ENCODE measurements at regions not wholly inside any gene's neighbourhood (a gene's known extent, or its start where the extent isn't known, plus 50 kb on each side); places are given as distances from the start of the nearest gene placed in this dataset.

DNA sequence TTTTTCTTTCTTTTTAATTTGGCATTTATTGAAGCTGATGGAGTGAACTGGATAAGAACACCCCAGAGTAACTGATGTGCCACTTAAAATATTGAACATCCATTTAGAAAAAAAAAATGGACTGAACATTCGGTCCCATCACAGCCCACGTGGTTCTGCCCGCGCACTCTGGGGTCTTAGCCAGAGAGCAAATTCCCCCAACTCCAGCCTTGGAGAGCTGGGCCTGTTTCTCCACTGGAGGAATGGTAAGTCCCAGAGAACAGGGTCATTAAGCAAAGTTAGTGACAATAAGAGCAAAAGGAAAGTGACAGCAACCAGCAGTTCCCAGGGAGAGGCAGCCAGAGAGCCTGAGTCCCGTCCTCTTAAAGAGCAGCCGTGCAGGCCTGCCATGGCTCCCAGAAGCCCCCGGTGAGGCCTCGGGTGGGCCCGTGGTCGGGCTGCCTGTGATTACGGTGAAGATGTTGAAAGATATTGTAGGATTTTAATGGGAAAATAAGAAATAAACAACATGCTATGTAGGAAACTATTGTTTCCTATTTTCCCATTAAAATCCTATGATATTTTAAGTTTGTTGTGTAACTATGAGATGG is 487.9 kb upstream of the MKI67 start:
- no peaks in the 10 kb centered on the region for H3K27me3 ChIP-seq (ENCODE audit: control insufficient read depth, insufficient read depth, low read length)
- no peak overlapping the region for H2AFZ ChIP-seq
- TF ChIP-seq, protein P1, sequence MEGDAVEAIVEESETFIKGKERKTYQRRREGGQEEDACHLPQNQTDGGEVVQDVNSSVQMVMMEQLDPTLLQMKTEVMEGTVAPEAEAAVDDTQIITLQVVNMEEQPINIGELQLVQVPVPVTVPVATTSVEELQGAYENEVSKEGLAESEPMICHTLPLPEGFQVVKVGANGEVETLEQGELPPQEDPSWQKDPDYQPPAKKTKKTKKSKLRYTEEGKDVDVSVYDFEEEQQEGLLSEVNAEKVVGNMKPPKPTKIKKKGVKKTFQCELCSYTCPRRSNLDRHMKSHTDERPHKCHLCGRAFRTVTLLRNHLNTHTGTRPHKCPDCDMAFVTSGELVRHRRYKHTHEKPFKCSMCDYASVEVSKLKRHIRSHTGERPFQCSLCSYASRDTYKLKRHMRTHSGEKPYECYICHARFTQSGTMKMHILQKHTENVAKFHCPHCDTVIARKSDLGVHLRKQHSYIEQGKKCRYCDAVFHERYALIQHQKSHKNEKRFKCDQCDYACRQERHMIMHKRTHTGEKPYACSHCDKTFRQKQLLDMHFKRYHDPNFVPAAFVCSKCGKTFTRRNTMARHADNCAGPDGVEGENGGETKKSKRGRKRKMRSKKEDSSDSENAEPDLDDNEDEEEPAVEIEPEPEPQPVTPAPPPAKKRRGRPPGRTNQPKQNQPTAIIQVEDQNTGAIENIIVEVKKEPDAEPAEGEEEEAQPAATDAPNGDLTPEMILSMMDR (IDR thresholded peaks at IDR 0.05), result no peak
- H3K9ac ChIP-seq, result no peak overlapping the region
- H3K27ac ChIP-seq, result no peak overlapping the region
- H3K4me3 ChIP-seq (ENCODE audit: low read depth, low read length), result no peak overlapping the region
- no peaks in the 10 kb centered on the region for H3K4me1 ChIP-seq
- H3K9me3 ChIP-seq (ENCODE audit: control insufficient read depth, low read length), result no peaks in the 10 kb centered on the region
- H3K36me3 ChIP-seq (ENCODE audit: control insufficient read depth, insufficient read depth, low read length), result no peaks in the 10 kb centered on the region
- H3K4me2 ChIP-seq (ENCODE audit: low read length), result no peak overlapping the region
- no peaks in the 10 kb centered on the region for H3K79me2 ChIP-seq

DNA sequence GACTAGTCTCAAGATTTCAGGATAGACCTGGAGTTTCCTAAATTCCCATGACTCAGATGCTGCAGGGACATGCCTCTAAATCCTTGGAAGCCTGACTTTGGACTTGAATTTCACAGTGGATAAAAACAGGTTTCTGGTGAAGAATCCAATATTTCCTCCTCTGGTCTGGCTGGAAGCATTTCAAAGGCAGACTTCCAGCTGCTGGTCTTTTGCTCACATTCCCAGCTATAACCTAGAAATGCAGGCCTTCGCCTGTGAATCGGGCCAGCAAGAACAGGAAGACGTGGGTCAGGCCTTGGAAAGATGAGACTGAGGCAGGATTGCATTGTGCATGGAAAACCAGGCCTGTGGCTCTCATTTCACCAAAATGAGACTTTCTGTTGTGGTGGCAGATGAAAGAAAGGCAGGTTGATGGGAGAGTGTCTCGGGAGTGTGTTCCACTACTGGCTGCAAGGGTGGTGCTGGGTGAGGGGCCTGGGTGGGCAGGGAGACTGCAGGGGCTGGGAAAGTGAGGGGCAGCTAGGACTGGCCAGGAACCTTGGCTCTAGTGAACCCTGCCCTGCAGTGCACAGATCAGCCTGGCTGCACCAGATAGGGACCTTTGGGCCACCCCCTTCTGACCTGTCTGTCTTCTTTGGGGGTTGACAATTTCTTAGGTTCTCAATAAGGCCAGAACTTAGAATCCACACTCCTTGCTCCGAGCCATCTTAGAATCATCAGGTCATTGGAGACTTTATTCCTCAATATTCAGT is 488.8 kb upstream of the MKI67 start:
- TF ChIP-seq, protein P1 (IDR thresholded peaks at IDR 0.05), result no peak
- Histone ChIP-seq H3K27me3 (ENCODE audit: control insufficient read depth, insufficient read depth, low read length) (no peaks in the 10 kb centered on the region), H3K36me3 (ENCODE audit: control insufficient read depth, insufficient read depth, low read length) (no peaks in the 10 kb centered on the region), H3K27ac (no peak overlapping the region), H3K9me3 (ENCODE audit: control insufficient read depth, low read length) (no peaks in the 10 kb centered on the region), H3K9ac (no peak overlapping the region), H3K4me3 (ENCODE audit: low read depth, low read length) (no peak overlapping the region), H3K4me2 (ENCODE audit: low read length) (no peak overlapping the region), H3K79me2 (no peaks in the 10 kb centered on the region), H3K4me1 (no peaks in the 10 kb centered on the region), H2AFZ (no peak overlapping the region)

DNA sequence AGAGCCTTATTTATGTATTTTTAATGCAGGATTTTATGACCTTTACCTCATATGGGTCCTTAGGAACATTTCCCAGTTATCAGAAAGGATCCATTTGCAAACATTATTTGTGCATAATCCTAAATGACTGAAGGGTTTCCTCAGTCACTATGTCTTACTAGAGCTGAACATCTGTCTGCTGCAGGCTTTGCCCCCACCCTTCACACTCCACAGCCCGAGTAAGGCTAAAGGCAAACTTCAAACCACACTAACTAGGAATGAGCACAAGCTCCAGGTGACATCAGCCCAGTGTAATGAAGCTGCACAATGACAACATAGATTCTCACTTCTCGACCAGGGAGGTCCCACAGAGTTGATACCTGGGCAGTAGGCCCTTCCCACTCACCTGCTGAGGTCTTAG is 491.3 kb upstream of the MKI67 start:
- no peaks in the 10 kb centered on the region for H3K4me1 ChIP-seq
- no peak overlapping the region for H3K27ac ChIP-seq
- no peak overlapping the region for H3K9ac ChIP-seq
- H3K4me2 ChIP-seq (ENCODE audit: low read length), result no peak overlapping the region
- TF ChIP-seq, protein P1 (IDR thresholded peaks at IDR 0.05), result no peak
- H3K36me3 ChIP-seq (ENCODE audit: control insufficient read depth, insufficient read depth, low read length), result no peaks in the 10 kb centered on the region
- H3K9me3 ChIP-seq (ENCODE audit: control insufficient read depth, low read length), result no peaks in the 10 kb centered on the region
- H3K79me2 ChIP-seq, result no peaks in the 10 kb centered on the region
- no peak overlapping the region for H3K4me3 ChIP-seq (ENCODE audit: low read depth, low read length)
- H3K27me3 ChIP-seq (ENCODE audit: control insufficient read depth, insufficient read depth, low read length), result no peaks in the 10 kb centered on the region
- no peak overlapping the region for H2AFZ ChIP-seq

DNA sequence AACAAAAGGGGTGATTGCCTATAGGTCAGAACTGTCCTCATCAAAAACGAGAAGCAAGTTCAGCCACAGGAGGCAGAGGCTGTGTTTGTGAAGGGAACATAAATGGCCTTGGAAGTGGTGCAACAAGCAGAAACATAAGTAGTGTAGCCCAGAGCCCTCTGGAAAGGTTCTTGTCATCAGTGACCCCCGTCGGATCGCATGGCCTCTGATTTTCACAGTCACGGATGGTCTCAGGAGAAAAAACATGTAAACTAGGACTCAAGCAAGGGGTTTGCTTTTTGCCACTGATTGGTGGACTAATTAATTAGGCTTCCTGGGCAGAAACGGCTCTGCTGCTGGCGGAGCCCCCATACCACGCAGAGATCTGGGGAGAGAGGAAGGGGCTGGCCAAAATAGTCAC is 496.5 kb upstream of the MKI67 start:
- Histone ChIP-seq H3K36me3 (ENCODE audit: control insufficient read depth, insufficient read depth, low read length) (no peaks in the 10 kb centered on the region), H3K27me3 (ENCODE audit: control insufficient read depth, insufficient read depth, low read length) (no peaks in the 10 kb centered on the region), H3K9me3 (ENCODE audit: control insufficient read depth, low read length) (no peaks in the 10 kb centered on the region), H2AFZ (no peak overlapping the region), H3K4me3 (ENCODE audit: low read depth, low read length) (no peak overlapping the region), H3K79me2 (no peaks in the 10 kb centered on the region), H3K4me2 (ENCODE audit: low read length) (no peak overlapping the region), H3K9ac (no peak overlapping the region), H3K4me1 (no peaks in the 10 kb centered on the region), H3K27ac (no peak overlapping the region)
- TF ChIP-seq, protein P1 (IDR thresholded peaks at IDR 0.05), result no peak

DNA sequence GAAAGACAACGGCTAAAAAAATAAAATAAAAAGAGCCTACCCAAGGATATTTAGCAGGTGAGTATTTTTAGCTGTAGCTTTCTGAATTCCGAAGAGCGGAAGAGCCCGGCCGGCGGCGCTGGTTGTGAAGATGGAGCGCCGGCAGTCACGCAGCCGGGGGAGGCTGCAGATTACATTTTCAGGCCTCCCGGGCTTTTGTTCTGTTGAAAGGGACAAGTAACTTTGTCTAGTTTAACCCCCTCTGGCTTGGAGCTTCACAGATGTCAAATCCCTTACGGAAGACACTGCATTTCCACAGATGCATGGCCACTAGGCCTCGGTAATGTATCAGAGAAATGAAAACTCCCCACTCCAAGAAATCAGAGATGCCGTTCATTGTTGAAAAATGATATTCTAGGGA is 497.6 kb upstream of the MKI67 start:
- Histone ChIP-seq H3K27me3 (ENCODE audit: control insufficient read depth, insufficient read depth, low read length) (no peaks in the 10 kb centered on the region), H3K79me2 (no peaks in the 10 kb centered on the region), H2AFZ (no peak overlapping the region), H3K9ac (no peak overlapping the region), H3K27ac (no peak overlapping the region), H3K4me3 (ENCODE audit: low read depth, low read length) (no peak overlapping the region), H3K36me3 (ENCODE audit: control insufficient read depth, insufficient read depth, low read length) (no peaks in the 10 kb centered on the region), H3K4me1 (no peaks in the 10 kb centered on the region), H3K9me3 (ENCODE audit: control insufficient read depth, low read length) (no peaks in the 10 kb centered on the region), H3K4me2 (ENCODE audit: low read length) (no peak overlapping the region)
- TF ChIP-seq, protein P1 (IDR thresholded peaks at IDR 0.05), result no peak

Data from parathyroid adenoma (tissue), 2 donors.